Activated T-cell treated with anti-CD3 and anti-CD28 coated beads, Interleukin-2, amount 50 U/mL, for 1 hour (primary cell): ENCODE measurements at regions not wholly inside any gene's neighbourhood (a gene's known extent, or its start where the extent isn't known, plus 50 kb on each side); places are given as distances from the start of the nearest gene placed in this dataset.

ENCODE experiments used
- DNase-seq: peaks from one replicate; pipeline ENCODE4 v3.0.0-alpha.2; 2020

GRCh38 chr14:100674897-100675619 lies 51.6 kb upstream of the DLK1 start:
- no peak for DNase-seq

GRCh38 chr14:100675699-100676684 lies 50.7 kb upstream of the DLK1 start:
- no peak for DNase-seq
